HG03066 (cell line): ENCODE measurements at regions not wholly inside any gene's neighbourhood (a gene's known extent, or its start where the extent isn't known, plus 50 kb on each side); places are given as distances from the start of the nearest gene placed in this dataset.

Source experiments
- ATAC-seq: cut with Tn5 transposase; IDR thresholded peaks from one replicate; pipeline ENCODE4 v1.9.1; 2021; ENCODE audit warnings: low read depth; ENCODE audit not compliant: unreplicated experiment

DNA sequence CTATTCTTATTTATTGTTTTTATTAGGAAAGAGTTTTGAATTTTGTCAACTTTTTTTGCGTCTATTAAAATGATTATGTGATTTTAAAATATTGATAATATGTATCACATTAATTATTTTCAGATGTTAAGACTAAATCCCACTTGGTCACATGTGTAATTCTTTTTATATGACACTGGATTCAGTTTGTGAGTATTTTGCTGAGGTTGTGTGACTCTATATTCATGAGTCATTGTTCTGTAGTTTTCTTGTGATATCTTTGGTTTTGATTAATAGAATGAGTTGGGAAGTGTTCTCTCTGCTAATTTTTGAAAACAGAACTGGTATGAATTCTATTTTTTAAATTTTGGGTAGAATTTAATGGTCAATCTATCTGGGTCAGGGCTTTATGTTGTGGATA is 317.9 kb downstream of the ETS1 start:
- ATAC-seq, result no peak

DNA sequence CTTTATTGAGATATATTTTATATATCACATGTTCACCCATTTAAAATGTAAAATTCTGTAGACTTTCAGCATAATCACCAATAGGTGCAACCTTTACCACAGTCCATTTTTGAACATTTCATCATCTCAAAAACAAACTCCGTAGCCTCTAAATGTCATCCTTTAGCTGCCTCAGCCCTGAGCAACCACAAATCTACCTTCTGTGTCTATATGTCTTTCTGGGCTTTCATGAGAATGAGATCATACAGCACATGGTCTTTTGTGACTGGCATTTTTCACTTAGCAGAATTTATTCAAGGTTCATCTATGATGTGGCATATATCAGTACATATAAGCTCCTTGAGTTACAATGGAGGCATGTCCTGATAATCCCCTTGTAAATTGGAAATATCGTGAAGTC is 320.5 kb downstream of the ETS1 start:
- ATAC-seq, result no peak

DNA sequence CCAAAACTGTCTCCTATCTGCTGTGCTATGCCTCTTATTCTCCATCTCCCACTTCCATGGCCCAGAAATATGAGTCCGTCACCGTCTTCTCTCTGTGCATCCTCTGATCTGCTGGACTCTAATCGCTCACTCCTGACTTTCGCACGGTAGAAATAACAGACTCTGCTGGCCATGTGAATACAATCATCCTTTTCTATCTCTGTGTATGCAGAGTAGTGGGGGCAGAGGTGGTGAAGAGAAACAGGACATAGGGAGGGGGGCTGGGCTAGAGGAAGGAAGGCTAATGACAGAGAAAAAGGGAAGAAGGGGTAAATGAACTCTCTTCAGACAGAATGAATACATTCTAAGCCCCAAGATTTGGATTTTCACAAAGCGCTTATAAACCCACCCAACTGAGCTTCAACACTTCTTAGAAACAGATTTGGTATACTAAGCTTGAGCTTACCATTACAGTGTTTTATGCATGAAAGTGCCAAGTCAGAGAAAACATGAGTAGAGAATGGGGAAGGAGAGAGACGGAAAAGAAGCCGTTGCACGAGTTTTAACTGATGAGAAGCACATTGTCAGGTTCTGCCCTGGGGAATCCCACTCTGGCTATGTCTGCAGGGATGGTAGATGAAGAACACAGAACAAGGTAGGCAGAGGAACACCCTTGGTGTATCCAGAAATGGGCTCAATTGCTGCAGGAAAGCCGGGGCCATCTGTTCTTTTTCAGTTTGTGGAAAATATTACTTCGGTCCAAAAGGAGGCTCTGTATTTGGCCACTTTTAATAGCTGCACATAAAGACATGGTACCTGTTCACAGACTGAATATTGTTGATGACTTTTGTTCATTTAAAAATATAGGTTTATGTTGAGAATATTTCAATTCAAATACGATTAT is 324.7 kb downstream of the ETS1 start:
- ATAC-seq, result no peak

DNA sequence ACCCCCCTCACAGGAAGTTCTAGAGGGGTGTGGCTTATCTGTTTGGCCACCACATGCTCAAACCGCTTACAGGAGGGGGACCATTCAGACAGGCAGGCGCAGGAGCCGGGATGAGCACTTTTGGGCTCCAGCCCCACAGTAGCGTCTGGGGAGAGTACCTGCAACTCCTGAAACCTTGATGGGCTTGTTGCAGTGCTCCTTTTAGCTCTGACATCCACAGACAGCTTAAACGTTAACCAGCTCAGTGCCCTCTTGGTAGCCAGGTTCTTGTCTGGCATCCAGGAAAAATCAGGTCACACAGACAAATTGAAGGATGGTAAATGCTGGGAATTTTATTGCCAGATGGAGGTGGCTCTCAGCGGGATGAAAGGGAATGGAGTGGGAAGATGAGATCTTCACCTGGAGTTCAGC is 326.3 kb downstream of the ETS1 start:
- no peak for ATAC-seq

DNA sequence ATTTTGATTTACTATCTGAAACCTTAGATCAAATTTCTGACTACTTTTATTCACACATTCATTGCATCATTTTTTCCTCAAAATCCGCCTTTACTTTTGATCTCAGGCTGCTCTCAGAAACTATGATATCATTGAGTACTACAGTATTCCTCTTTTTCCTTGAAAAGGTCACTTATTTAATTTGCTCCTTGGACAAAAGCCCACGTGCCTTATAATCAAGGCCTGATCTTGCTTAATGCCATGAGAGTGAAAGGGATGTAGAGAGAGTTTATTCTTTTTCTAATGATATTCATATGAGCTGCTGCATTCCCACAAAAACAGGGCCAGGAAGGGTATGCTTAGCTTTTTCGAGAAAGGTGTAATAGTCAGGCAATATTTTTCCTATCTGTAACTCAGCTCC is 327.0 kb downstream of the ETS1 start:
- ATAC-seq, result no peak

DNA sequence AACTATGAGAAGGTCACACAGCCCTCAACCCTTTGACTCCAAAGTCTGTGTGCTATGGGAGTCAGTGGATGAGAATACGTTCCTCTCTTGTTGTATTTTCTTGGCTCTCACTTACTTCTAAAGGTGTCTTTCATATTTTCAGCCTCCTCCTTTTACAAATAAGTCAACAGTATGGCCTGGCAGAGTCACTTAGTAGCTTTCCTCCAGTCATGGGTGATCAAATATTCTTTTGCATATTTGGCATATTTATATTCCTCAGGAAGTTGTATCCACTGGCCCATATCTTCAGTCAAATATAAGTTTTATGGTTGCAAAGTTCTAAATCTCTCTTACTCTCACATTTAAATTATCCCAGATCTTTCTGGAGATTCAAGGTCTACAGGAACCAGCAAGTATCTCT is 327.5 kb downstream of the ETS1 start:
- ATAC-seq, result no peak

DNA sequence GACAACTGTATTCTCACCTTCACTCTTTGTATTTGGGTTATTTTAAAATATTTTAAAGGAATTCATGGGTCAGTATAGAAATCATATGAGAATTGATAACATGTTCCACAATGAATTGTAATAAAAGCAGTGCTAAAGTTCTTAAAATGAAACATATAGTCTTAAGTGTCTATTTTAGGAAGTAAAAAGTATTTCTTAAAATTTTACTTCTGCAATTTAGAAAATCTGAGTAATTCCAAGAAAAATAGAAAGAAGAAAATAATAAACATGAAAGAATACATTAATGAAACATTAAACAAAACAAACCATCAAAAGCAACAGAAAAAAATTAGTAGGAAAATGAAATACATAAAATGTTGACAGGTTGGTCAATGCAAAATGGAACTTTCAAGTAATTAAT is 332.4 kb downstream of the ETS1 start:
- ATAC-seq, result no peak

DNA sequence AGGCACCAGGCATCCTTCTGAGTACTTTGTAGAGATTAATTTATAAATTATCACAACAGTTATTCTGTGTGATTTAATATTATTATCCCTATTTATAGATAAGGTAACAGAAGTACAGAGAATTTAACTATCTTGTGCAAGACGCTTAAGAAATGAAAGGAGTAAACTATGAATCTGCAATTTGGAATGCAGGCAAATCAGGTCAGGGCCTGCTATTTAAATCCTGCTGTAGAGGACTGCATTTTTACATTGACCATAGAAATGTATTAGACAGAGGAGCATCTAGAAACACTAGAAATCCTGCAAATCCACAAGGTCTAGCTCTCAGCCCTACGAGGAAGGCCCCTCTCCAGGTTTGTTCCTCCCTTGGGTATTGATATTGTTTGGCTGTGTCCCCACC is 336.2 kb downstream of the ETS1 start:
- no peak for ATAC-seq

DNA sequence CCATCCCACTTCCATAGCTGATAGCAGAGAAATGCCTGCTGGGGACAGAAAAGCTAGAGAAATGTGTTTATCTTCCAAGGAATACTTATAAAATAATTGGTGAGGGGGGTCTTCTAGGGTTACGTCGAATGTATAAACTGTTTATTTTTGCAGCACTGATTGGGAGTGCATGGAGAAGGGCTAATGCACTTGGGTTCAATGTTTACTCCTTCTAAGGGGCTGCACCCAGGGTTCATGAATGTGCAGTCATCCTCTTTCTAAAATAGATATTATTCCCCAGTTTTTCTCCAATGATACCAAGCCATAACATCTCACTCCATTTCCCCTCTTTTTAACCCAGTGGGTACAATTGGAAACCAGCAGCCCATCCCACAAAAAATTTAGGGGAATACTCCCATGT is 336.9 kb downstream of the ETS1 start:
- no peak for ATAC-seq

DNA sequence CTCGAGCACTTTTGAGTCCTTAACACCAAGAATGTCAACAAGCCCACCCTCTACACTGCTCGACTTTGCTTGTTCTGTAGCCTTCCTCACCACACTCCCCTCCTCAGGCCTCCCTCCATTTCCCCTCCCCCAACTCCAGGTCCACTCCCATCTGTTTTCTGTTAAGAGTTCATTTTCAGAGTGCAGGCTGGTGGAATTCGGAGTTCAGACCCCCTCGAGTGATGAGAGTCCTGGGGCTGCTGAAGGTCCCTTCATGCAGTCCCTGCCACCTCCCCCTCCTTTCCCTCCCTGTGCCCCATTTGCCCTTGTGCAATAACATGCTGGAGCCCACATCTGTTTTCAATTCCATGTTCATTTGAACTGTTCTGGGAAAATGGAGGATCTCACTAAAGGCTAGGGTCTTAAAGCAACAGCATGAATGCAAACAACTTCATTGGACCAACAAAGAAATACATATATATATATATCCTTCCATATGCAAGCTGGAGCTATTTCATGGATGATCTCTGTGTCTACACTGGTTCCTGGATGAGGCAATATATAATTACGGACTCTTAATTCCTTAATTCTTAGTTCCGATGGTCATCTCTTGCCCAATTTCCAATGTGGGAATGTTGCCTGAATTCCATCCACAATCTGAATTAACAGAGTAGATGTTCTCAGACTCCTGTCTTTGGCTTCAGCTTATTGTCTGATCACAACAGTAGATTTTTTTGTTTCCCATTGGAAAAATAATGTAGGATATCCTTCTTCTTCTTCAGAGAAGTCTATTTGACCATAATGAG is 340.4 kb downstream of the ETS1 start:
- ATAC-seq, result no peak

DNA sequence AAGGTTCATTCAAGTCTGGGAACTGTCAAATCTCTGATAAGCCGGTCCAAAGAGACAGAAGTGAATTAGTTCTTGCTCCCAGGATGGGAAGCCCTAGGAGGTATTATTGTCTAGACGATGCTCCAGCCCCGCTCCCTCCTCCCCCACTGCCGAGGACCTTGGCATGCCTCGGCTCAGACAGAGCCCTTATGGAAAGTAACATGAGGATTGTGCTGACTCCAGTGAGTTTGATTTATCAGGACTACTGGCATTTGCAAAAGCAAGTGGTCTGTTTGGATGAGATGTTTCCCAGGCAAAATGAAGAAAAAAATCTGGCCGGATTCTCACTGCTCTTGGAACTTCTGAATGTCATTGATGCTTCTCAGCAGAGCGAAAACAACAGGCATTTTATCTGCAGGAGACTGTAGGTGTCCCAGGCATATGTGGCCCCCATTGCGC is 341.0 kb downstream of the ETS1 start:
- no peak for ATAC-seq

DNA sequence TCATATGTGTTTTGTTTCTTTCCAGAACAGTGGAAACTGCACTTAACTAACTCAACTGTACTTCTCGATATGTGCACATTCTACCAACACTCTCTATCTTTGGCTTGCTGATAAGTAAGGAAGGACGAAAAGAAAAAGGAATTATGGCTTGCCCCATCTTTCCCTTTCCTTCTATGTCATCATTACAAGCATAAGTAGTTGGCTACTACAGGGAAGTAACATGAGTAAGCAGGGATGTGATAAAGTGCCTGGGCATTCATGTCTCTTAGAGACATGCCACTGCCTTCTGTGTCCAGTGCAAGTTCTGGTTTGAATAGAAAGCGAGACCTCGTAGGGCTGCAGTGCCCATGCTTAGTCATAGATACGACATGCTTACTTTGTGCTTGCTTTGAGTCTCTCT is 342.5 kb downstream of the ETS1 start:
- ATAC-seq, result no peak

DNA sequence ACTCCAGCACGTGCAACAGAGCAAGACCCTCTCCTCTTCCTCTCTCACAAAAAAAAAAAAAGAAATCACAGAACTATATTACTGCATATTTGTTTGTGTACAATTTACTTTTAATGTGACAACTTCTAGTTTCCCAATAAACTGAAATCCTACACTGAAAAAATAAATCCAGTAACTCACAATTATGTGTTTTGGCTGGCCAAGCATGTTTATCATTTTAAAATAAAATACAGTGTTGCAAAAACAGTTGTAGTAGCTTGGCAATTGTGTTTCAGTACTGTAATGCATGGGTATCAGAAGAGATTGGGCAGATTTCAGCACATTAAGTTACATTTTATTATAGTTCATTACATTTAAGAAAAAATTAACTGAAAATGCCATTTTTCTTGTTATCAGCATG is 344.9 kb downstream of the ETS1 start:
- ATAC-seq, result no peak

DNA sequence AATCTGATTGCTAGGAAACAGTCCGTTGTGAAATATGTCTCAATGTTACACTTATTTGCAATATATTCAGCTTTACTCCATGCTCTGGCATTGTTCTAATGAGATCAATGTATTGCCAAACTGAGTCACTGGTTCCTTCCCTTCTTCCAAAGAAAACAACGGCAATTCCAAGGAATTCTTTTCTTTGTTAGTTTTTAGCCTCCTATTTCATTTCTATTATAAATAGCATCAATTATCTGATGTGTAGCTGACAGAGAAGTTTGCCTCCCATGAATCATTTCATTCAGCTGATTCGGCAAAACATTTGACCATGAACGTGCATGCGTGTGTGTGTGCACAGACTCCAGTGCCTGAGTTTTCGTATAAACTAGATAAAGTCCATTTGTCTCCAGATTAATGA is 346.8 kb downstream of the ETS1 start:
- no peak for ATAC-seq

DNA sequence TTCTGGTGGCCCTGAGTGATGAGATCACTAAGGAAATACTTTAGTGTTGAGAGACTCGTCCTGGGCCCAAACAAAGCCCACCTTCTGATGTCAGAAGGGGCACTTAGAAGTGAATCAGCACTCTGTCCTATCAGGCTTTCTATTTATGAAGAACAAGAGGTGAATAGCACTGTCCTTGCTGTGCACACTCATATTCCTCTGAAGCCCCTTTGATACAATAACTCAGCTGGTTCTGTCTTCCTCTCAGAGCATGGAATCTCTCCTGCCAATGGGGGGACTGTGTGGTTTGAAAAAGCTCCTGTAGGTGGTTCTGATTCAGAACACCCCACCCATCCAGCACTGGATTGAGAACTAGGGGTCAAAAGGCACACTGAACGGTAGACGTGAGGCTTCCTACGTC is 348.1 kb downstream of the ETS1 start:
- ATAC-seq, result no peak

DNA sequence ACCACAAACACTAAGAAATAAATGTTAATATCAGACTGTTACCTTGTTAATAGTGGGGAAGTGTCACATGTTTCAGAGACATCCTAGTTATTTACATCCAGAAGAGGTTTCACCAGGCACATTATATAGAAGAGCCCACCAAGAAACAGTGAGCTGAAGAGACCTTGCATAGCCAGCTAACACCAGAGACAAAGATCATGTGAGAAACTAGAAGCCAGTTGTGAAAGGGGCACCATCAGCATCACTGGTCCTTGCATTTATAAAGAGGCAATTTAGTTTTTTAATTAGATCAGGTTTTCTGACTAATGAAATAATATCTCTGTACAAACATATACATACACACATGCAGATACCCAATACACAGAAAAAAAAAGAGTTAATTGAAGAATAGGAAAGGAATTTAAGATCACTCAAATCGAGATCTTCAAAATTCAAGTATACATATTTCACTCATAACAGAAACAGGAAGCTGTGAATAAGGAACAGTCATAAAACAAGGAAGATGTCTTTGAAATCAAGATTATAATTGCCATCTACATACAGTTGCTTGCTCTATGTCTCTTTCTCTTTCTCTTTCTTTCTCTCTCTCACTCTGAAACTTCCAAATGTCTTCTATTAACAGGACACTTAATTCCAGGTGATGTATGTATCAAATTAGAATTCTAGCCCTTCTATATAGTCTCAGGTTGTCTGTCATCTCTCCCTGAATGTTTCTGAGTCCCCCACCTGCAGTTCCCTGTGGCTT is 348.7 kb downstream of the ETS1 start:
- no peak for ATAC-seq

DNA sequence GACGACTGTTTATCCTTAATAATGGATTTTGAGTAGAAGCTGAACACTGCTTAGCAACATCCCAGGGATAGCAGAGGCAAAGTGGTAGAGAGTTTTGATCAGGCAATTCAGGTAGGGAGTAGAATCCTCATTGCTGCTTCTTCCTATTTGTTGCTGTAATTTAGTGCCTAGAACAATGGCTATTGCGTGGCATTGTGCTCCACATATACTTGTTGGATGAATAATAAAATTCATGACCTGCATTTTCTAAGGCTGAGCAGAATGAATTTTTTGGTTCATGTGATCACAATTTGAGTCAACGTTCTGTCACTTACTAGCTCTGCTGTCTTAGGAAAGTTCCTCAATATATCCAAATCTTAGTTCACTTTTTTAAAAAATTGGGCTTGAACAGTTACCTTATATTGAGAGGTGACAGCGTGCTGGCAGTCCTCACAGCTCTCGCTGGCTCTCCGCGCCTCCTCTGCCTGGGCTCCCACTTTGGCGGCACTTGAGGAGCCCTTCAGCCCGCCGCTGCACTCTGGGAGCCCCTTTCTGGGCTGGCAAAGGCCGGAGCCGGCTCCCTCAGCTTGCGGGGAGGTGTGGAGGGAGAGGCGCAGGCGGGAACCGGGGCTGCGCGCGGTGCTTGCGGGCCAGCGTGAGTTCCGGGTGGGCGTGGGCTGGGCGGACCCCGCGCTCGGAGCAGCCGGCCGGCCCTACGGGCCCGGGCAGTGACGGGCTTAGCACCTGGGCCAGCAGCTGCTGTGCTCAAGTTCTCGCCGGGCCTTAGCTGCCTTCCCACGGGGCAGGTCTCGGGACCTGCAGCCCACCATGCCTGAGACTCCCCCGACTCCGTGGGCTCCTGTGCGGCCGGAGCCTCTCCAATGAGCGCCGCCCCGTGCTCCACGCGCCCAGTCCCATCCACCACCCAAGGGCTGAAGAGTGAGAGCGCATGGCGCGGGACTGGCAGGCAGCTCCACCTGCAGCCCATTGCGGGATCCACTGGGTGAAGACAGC is 350.6 kb downstream of the ETS1 start:
- ATAC-seq, result no peak

DNA sequence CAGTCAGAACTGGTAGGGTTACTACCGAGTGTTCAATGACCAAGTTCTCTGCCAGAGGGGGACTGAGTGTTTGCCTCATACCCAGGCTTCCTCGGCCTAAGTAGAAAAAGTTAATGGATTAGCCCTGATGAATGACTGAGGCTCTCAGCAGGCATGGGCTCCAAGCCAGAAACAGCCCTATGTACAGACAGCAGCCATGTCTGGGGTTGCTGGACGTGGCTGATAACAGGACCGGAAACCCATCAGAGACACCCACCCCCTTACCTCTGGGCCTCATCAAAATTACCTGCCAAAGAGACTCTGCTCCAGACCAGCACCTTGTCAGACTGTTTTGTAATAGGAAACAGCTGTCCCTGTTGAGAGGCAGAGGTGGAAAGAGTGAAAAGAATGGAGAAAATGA is 351.4 kb downstream of the ETS1 start:
- no peak for ATAC-seq

DNA sequence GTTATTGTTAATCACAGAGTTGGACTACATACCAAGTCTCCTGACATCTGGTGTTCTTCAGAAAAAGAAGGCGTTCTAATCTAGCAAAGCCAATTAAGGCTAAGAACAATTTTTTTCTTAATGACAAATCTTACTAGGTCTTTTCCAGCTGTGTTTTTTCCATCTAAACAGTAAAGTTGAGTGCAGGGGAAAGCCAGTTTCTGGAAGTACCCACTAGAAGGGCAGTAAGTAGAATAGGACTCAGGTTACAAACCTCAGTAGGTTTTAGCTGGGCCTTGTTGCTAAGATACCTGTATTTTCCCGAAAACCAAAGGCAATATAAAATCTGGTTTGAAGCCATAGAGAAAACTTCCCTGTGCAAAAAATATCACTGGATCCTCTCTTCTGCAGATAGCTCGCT is 351.9 kb downstream of the ETS1 start:
- ATAC-seq, result no peak

DNA sequence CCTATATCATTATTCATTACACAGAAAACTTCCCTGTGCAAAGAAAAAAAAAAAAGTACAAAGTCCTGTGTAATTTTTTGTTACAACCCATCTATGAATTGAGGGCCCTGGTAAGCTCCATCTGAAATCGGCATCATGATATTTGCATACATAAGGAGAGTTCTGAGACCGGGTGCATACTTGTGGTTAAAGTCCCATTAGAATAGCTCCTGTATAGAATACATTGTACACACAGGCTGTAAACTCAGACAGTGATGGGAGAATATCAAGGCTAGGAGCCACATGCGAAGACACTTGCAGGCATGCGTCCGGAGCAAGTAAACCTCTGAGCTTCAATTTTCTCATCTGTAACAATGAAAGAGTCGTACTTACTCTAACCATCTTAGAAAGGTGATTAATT is 353.2 kb downstream of the ETS1 start:
- no peak for ATAC-seq
